ENCODE measurements at regions not wholly inside any gene's neighbourhood (a gene's known extent, or its start where the extent isn't known, plus 50 kb on each side); places are given as distances from the start of the nearest gene placed in this dataset.

- TF ChIP-seq POLR2AphosphoS5 (IDR thresholded peaks at IDR 0.05; ENCODE audit: borderline replicate concordance, low read depth, low read length) (no peak), EZH2 (IDR thresholded peaks at IDR 0.05) (no peak), FOXP2 (optimal IDR thresholded peaks at IDR 0.05; ENCODE audit: control extremely low read depth, extremely low read length, insufficient read depth) (no peak)
Measured at GRCh38 chr13:73258406-73258805, 199.6 kb downstream of the KLF5 start.

Data from SK-N-MC (cell line).